Keratinocyte (primary cell): ENCODE measurements at regions not wholly inside any gene's neighbourhood (a gene's known extent, or its start where the extent isn't known, plus 50 kb on each side); places are given as distances from the start of the nearest gene placed in this dataset.

Source experiments
- DNase-seq: peaks from one replicate; pipeline ENCODE4 v3.0.0-alpha.2; 2011; ENCODE audit warnings: low read depth, missing footprints, low spot score
- FAIRE-seq: peaks from 2 replicates; lab custom pipeline; 2011; peaks lifted over from hg19 to GRCh38; lab: Jason Lieb, UNC
- H2AFZ ChIP-seq: 2 replicates; pipeline ENCODE4 v1.6.0; 2012; ENCODE audit warnings: low read length, control low read depth, inconsistent platforms; ENCODE audit not compliant: control insufficient read depth
- H3K27ac ChIP-seq: 2 replicates; pipeline ENCODE4 v1.5.1; 2011; ENCODE audit warnings: low read length; ENCODE audit not compliant: control insufficient read depth, insufficient read depth
- H3K27me3 ChIP-seq: 3 replicates; pipeline ENCODE4 v1.6.0; 2011; ENCODE audit warnings: low read length; ENCODE audit not compliant: control insufficient read depth, insufficient read depth; ENCODE audit errors: extremely low read depth
- H3K36me3 ChIP-seq, 2 experiments: 2 replicates in 1 of 2; 3 replicates in 1 of 2; pipeline ENCODE4 v1.5.1; 2011; ENCODE audit warnings: low read length in 2 of 2, mild to moderate bottlenecking in 1 of 2; ENCODE audit not compliant: control insufficient read depth in 2 of 2, insufficient read depth in 2 of 2; ENCODE audit errors: extremely low read depth in 1 of 2
- H3K4me1 ChIP-seq: 3 replicates; pipeline ENCODE4 v1.5.1; 2011; ENCODE audit warnings: low read length; ENCODE audit not compliant: control insufficient read depth, insufficient read depth; ENCODE audit errors: extremely low read depth
- H3K4me2 ChIP-seq: 3 replicates; pipeline ENCODE4 v1.6.0; 2011; ENCODE audit warnings: low read depth, low read length; ENCODE audit not compliant: control insufficient read depth, insufficient read depth; ENCODE audit errors: extremely low read depth
- H3K4me3 ChIP-seq, 3 experiments: fragments of 200-600 bp in 1 of 3; sonication (generic) in 1 of 3; 2 replicates in 2 of 3; 3 replicates in 1 of 3; pipeline ENCODE4 v1.5.1; 2011 to 2016; ENCODE audit warnings: low read length in 3 of 3, mild to moderate bottlenecking in 3 of 3, control low read depth in 2 of 3, inconsistent platforms in 1 of 3, low read depth in 1 of 3, mixed read lengths in 1 of 3, mixed run types in 1 of 3, moderate library complexity in 1 of 3; ENCODE audit not compliant: control insufficient read depth in 2 of 3, insufficient read depth in 2 of 3; ENCODE audit errors: extremely low read depth in 1 of 3
- H3K79me2 ChIP-seq: 2 replicates; pipeline ENCODE4 v1.6.0; 2012; ENCODE audit warnings: low read length; ENCODE audit not compliant: control insufficient read depth, insufficient read depth
- H3K9ac ChIP-seq: 3 replicates; pipeline ENCODE4 v1.6.0; 2011; ENCODE audit warnings: low read length; ENCODE audit not compliant: control insufficient read depth, insufficient read depth; ENCODE audit errors: extremely low read depth
- H3K9me1 ChIP-seq: 3 replicates; pipeline ENCODE4 v1.6.0; 2011; ENCODE audit warnings: low read length; ENCODE audit not compliant: control insufficient read depth, insufficient read depth; ENCODE audit errors: extremely low read depth
- H3K9me3 ChIP-seq: 2 replicates; pipeline ENCODE4 v1.5.1; 2012; ENCODE audit warnings: low read depth, low read length; ENCODE audit not compliant: control insufficient read depth
- H4K20me1 ChIP-seq: 3 replicates; pipeline ENCODE4 v1.6.0; 2011; ENCODE audit warnings: low read length; ENCODE audit not compliant: control insufficient read depth, insufficient read depth; ENCODE audit errors: extremely low read depth
- EZH2 ChIP-seq: IDR thresholded peaks from one replicate; pipeline ENCODE4 v1.6.1; 2012; ENCODE audit warnings: inconsistent platforms, mild to moderate bottlenecking, low read length, moderate library complexity
- dilution Hi-C: fragments of 300-500 bp; cut with MboI; formaldehyde crosslinking; loops from one replicate; pipeline ENCODE4 v1.7.0; 2020; ENCODE audit warnings: low sequenced_read_pairs; ENCODE audit not compliant: extremely low pct_ligation_motif_present
- TF ChIP-seq, protein P1 (sequence below), 3 experiments: IDR thresholded peaks in 1 of 3; conservative IDR thresholded peaks in 1 of 3; optimal IDR thresholded peaks in 1 of 3; 2 replicates in 2 of 3; 3 replicates in 1 of 3; pipeline versions ENCODE3 to v1.5.1; 2011; ENCODE audit warnings: low read length in 3 of 3, mild to moderate bottlenecking in 3 of 3, moderate library complexity in 2 of 3, control low read depth in 1 of 3, inconsistent platforms in 1 of 3; ENCODE audit not compliant: insufficient read depth in 2 of 3; ENCODE audit errors: extremely low read depth in 1 of 3

DNA sequence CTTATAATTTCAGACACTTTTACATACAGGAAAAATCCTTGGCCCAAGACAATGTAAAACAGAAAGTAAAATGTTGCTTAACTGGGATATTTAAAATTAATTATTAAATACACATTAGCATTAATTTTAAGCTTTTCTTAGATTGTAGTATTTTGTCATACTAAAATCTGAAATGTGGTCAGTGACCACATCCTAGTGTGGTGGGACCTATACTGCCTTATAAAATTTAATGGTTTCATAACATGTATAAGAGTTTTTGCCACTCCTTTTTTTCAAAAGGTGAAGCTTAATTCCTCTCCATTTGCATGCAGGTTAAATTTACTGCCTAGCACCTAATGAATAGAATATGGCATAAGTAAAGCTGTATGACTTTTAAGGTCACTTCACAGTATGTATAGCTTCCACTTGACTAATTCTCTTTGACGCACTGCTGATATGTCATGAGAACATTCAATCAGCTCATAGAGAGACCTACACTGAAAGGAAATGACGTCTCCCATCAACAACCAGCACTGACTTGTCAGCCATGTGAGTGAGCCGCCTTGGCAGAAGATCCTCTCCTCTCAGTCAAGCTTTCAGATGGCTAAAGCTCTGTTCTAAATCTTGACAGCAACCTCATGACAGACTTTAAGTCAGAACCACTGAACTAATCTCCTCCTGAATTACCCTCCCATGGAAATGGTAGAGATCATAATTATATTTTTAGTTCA is 847.8 kb downstream of the SI start:
- Histone ChIP-seq H4K20me1 (no peaks in the 10 kb centered on the region), H3K4me1 (no peaks in the 10 kb centered on the region), H3K4me3 (no peak overlapping the region), H3K36me3 (no peaks in the 10 kb centered on the region), H2AFZ (no peak overlapping the region), H3K9me3 (no peaks in the 10 kb centered on the region), H3K79me2 (no peaks in the 10 kb centered on the region), H3K27me3 (no peaks in the 10 kb centered on the region), H3K9me1 (no peaks in the 10 kb centered on the region), H3K27ac (no peak overlapping the region), H3K9ac (no peak overlapping the region), H3K4me2 (no peak overlapping the region)
- no peak for DNase-seq
- FAIRE-seq = no peak
- dilution Hi-C loops = no loop called here
- TF ChIP-seq, protein P1, sequence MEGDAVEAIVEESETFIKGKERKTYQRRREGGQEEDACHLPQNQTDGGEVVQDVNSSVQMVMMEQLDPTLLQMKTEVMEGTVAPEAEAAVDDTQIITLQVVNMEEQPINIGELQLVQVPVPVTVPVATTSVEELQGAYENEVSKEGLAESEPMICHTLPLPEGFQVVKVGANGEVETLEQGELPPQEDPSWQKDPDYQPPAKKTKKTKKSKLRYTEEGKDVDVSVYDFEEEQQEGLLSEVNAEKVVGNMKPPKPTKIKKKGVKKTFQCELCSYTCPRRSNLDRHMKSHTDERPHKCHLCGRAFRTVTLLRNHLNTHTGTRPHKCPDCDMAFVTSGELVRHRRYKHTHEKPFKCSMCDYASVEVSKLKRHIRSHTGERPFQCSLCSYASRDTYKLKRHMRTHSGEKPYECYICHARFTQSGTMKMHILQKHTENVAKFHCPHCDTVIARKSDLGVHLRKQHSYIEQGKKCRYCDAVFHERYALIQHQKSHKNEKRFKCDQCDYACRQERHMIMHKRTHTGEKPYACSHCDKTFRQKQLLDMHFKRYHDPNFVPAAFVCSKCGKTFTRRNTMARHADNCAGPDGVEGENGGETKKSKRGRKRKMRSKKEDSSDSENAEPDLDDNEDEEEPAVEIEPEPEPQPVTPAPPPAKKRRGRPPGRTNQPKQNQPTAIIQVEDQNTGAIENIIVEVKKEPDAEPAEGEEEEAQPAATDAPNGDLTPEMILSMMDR (optimal IDR thresholded peaks at IDR 0.05 in 1 of 3, IDR thresholded peaks at IDR 0.05 in 1 of 3, conservative IDR thresholded peaks at IDR 0.05 in 1 of 3; ENCODE audit: extremely low read depth in 1 of 3, insufficient read depth in 2 of 3, low read length in 3 of 3) = no peak
- no peak for TF ChIP-seq EZH2

DNA sequence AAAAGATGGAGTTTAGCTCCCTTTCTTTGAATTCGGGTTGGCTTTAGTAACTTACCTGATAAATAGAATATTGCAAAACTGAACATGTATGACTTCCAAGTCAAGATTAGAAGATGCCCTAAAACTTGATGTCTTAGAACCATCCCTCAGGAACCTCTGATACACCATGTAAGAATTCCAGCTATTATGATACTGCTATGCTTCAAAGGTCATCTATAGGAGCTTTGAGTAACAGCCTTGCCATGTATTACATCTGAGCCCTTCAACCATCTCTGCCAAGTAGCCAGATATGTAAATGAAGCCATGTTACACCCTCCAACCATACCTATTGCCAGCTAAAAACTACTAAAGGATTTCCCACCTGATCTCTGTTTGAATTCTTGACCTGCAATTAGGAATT is 854.2 kb downstream of the SI start:
- no peaks in the 10 kb centered on the region for H4K20me1 ChIP-seq
- no peak for FAIRE-seq
- no peaks in the 10 kb centered on the region for H3K36me3 ChIP-seq
- no peaks in the 10 kb centered on the region for H3K9me1 ChIP-seq
- no peak for DNase-seq
- dilution Hi-C loops = no loop called here
- TF ChIP-seq, protein P1 (optimal IDR thresholded peaks at IDR 0.05 in 1 of 3, IDR thresholded peaks at IDR 0.05 in 1 of 3, conservative IDR thresholded peaks at IDR 0.05 in 1 of 3; ENCODE audit: extremely low read depth in 1 of 3, insufficient read depth in 2 of 3, low read length in 3 of 3) = no peak
- no peak for TF ChIP-seq EZH2
- H3K27me3 ChIP-seq = no peaks in the 10 kb centered on the region
- H3K4me3 ChIP-seq = no peak overlapping the region
- no peaks in the 10 kb centered on the region for H3K9me3 ChIP-seq
- no peaks in the 10 kb centered on the region for H3K79me2 ChIP-seq
- H3K4me1 ChIP-seq = no peaks in the 10 kb centered on the region
- no peak overlapping the region for H3K9ac ChIP-seq
- no peak overlapping the region for H3K27ac ChIP-seq
- no peak overlapping the region for H2AFZ ChIP-seq
- no peak overlapping the region for H3K4me2 ChIP-seq
